TTC549 (cell line): ENCODE measurements at regions not wholly inside any gene's neighbourhood (a gene's known extent, or its start where the extent isn't known, plus 50 kb on each side); places are given as distances from the start of the nearest gene placed in this dataset.
"Not testable (repeated sequence)": the region's sequence is repeated elsewhere in the genome, so short reads cannot be mapped to it uniquely, and the experiment has no call there.

Experiments
- FAIRE-seq: peaks from 2 replicates; lab custom pipeline; 2012; peaks lifted over from hg19 to GRCh38; lab: Jason Lieb, UNC

DNA sequence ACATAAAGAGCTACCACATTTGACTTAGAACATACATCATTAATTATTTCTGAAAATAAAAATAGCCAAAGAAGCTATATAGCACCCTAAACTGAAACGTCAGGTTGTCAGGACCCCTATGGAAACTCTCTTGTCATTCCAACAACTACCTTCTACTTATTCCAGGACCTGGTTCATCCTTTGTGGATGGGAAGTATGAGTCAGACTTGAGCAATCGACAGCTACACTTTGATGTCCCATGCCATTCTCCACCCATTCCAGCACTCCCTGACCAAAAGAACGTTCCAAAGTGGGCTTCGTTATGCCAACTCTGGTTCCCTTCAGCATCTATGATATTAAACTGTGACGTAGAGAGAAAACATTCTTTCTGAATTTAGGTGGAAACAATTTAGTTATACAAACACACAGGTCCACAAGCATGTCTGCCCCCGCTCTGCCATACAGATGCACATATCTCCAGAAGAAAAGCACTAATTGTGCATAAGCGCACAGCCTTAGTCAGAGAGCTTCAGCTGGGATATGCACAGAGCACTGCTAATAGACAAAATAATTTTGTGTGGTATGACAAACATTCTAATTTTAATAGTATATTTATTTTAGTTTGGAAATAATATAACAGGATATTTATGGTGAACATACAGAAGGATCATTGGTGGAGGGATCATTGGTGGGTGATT, 723.1 kb upstream of the B3GALT2 start:
- no peak for FAIRE-seq

DNA sequence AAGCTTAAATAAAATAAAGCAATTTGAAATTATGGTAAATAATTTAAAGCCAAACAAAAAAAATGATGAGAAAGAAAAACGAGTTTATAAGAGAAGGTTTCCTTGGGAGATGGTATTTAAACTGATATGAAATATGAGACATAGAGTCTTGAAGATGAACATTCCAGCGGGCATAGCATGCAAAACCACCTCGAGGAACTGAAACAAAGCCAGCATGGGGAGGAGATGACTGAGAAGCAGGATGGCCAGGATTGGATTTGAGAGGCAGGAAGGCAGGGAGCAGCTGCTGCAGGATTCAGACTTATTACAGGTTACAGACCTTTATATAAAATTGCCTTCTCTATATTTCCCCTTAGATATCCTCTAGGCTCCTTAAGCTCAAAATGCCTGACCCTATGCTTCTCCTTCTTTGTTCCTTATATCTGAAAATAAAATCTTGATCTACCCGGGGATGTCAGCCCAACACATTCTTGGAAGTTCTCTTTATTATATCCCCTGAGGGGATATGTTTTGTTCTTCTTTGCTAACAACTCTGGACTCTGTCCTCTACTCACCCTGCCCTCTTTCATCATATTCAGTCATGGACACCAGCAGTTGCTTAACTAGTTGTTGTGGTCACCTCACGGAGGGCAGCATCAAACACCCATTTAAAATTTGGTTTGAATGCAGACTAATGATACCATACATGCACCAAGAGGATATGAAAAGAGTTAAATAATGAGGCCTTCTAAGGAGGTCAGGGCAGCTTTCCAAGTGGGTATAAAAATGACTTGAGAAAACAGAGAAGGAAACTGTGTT, 719.1 kb upstream of the B3GALT2 start:
- FAIRE-seq, result no peak

DNA sequence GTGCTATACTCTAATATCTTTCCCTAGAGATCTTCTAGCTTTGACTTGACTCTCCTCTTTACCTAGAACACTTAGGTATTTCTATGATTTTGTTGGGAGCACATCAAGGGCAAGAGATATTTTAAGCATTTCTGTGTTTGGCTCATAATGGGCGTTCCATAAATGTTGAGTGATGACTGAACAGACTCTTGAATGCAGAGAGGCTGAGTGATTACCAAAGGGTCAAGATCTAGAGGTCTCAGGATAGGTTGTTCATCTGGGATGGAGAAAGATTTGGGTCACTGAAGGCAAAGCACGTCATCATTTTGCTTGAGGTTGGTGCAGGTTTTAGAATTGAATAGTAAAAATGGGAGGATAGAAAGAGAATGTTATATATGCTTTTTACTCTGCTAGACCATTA, 705.4 kb upstream of the B3GALT2 start:
- FAIRE-seq, result no peak

DNA sequence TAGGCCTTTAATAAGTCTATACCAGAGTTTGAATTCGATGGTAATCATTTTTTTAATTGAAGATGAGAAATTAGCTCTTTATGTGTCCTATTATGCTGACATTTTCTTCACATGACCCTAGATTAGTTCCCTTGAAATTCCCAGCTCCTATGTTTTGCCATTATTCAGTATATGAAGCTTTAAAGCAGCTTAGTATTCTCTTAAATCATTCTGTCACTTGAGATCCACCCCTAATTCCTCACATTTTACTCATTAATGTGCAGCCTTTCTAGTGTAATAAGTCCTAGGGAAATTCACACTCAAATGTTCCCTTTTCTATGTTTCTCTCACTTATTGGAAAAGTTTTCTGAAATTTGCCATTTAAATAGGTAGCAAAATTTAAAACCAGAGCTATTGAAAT, 704.5 kb upstream of the B3GALT2 start:
- no peak for FAIRE-seq

DNA sequence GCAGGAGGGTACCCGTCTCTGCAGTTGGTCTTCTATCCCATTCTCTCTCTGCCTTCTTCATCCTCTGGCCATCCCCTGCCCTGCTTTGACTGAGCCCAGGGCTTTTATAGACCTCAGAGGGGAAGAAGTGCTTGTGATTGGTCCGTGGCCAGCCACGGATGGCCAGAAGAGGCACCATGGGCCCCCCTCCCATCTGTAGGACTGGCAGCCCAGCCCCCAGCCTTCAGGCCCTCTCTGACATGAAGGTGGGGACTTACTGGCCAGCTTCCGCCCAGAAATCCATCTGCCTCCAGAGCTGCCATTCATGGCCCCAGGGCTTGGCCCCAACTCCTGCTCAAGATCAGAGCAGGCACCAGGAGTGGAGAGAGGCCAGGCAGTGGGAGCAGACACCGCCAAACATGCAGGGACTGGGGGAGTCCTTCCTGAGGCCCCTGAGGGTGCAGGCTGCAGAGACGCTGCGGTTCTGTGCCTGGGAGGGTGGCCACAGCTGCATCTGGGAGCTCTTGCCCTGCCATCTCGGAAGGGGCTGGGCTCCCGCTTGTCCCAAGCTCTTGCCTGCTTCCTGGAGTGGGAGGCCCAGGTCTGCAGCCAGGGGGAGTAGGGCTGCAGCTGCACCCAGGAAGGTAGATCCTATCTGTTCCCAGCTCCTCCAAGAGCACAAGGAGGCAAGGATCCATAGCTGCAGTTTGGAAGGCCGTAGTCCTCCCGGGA, 698.6 kb upstream of the B3GALT2 start:
- FAIRE-seq, result no peak

DNA sequence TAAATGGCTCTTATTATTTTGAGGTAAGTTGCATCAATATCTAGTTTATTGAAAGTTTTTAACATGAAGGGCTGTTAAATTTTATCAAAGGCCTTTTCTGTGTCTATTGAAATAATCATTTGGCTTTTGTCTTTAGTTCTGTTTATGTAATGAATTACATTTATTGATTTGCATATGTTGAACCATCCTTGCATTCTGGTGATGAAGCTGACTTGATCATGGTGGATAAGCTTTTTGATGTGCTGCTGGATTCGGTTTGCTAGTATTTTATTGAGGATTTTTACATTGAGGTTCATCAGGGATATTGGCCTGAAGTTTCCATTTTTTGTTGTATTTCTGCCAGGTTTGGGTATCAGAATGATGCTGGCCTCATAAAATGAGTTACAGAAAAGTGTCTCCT, 691.5 kb upstream of the B3GALT2 start:
- FAIRE-seq, result not testable (repeated sequence)

DNA sequence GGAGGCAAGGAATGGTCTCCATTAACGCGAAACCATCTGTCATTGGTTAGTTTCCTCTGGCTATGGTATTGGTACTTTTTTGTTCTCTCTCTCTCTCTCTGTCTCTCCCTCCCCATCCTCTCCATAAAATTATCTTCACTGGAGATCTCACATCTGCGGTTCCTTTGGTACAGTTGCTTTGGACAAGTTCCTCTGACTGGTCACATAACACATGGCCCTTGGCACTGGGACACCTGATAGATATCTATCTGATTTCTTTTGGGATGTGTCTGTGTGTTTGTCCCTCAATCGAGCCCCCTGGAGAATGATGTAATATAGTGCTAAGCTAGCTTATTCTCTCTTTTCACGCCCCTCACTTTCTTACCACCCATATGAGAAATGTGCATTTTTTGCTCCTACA, 682.0 kb upstream of the B3GALT2 start:
- no peak for FAIRE-seq

DNA sequence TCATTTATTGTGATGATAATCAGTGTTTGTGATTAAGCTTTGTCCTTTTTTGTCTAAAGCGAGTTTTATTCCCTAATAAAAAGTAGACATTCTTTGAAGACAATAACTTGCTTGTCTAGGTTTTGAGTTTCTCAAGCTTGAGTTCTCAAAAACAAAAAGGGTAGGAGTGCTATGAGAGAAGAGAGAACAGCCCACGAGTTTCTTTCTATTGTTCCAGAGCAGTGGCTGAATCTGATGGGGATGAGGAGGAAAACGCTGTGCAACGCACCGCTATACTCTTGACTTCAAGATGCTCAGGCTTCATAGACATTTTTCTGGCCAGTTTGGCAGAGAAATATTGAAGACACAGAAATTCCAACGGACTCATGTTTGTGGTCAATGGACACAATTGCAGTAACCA, 669.8 kb upstream of the B3GALT2 start:
- FAIRE-seq, result no peak

DNA sequence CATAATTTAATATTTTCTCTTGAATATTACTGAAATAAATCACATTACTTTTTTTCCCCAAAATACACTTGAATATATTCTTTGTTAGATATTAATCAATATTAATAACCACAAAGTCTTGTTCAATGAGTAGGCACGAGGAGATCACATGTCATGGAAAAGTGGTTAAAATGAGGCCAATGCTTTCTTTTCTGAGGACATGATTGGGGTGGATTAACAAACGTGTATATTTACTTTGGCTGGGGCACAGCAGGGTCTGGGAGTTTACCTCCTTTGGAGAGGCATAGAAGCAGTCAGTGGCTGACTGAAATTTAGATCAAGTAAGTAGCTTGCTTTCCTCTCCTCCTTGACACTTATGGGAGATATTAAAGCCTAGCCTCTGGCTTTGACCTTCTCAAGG, 664.3 kb upstream of the B3GALT2 start:
- no peak for FAIRE-seq

DNA sequence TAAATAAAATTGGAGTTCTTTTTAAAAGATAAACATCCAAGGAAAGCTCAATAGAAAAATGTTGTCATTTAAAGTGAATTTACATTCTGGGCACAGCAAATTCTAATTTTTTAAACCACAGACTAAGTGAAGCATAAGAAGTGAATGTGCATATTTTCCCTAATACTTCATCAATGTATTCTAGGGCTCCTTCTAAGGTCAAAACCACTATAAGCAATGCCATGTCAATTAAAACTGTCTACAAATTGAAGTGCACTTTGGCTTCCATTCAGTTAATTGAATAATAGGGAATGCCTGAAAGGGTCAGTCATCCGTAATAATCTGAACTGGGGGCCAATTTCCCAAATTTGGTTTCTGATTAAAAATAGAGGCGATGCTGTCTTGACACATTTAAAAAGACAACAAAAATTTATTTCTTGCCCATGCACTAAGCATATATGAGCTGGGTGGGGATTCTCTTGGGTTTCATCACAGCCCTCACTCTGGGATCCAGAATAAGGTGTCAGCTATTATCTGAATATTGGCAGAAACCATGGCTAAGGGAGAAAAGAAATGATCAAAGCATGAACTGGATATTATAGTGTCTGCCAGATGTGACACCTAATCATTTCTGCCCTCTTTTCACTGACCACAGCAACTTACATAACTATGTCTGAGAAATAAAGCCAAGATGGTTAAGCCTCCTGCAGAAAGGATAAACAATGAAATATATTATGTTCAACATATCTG, 660.6 kb upstream of the B3GALT2 start:
- no peak for FAIRE-seq

DNA sequence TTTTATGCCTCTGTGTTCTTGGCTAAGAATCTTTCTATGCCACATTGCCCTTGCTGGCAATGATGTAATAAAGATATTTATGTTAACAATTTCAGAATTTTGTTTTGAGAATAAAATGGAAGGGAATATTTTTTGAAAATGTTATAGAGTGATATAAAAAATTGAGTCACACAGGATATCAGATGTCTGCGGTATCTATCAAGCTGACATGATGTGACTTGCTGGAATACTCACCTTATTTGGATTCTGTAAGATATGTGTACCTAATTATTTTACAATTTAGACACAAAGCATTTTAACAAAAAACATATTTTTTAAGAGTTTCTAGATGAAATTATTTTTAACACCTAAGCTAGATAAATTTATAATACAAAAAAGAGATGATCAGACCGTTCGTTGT, 660.0 kb upstream of the B3GALT2 start:
- FAIRE-seq, result peak; percentile 46

DNA sequence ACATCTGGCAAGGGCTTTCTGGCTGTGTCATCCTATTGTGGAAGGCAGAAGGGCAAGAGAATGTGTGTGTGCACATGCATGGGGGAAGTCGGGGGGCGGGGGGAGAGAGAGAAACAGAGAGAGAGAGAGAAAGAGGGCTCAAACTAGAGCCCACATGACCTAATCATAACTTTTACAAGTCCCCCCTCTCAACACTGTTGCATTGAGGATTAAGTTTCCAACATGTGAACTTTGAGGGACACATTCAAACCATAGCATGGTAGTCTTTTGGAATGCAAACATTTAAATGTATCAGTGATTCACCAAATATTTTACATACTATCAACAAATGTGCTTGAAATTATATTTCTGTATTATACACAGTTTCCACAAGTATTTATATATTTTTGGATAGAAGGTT, 655.4 kb upstream of the B3GALT2 start:
- FAIRE-seq, result no peak

DNA sequence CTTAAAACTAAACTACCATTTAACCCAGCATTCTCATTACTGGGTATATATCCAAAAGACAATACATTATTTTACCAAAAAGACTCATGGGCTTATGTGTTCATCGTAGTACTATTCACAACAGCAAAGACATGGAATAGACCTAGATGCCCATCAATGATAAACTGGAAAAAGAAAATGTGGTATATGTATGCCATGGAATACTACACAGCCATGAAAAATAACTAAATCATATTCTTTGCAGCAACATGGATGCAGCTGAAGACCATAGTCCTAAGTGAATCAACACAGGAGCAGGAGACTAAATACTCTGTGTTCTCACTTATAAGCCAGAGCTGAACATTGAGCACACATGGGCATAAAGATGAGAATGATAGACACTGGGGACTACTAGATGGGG, 645.1 kb upstream of the B3GALT2 start:
- FAIRE-seq, result no peak

DNA sequence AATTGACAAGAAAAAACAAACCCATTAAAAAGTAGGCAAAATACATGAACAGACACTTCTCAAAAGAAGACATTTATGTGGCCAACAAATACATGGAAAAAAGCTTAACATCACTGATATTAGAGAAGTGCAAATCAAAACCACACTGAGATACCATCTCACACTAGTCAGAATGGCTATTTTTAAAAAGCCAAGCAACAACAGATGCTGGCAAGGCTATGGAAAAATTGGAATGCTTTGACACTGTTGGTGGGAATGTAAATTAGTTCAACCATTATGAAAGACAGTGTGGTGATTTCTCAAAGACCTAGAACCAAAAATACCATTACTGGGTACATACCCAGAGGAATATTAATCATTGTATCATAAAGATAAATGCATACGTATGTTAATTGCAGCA, 641.1 kb upstream of the B3GALT2 start:
- no peak for FAIRE-seq

DNA sequence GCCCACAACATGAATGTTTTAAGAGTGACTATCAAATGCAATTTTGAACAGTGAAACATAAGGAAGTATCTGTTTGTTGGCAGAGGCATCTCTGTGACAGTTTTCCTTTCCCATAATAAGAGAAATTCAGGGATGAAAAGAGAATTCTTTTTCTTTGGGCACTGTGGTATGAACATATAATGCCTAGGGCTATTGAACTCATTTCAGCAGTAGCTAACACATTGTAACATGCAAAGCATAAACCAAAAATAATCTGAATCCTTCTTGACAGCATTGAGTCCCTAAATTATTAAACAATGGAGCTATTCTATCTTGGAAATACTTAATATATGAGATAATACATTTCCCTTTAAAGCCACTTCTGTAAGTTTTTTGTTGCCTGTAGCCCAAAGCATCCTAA, 633.0 kb upstream of the B3GALT2 start:
- no peak for FAIRE-seq

DNA sequence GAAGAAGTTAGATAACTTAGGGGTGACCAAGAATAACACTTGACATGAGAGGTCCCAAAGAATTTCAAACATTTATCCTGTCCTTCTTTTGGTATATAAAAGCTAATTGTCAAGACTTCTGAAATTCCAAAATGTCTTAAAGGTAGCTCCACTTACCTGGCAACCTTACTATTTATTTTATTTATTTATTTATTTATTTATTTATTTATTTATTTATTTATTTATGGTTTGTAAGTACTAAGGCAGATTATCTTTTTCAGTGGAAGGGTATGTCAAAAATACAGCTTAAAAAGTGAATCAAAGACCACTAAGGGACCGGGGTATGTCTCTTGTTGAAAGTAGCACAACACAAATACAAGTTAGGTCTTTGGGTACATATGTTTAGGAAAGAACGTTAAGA, 620.8 kb upstream of the B3GALT2 start:
- FAIRE-seq, result no peak

DNA sequence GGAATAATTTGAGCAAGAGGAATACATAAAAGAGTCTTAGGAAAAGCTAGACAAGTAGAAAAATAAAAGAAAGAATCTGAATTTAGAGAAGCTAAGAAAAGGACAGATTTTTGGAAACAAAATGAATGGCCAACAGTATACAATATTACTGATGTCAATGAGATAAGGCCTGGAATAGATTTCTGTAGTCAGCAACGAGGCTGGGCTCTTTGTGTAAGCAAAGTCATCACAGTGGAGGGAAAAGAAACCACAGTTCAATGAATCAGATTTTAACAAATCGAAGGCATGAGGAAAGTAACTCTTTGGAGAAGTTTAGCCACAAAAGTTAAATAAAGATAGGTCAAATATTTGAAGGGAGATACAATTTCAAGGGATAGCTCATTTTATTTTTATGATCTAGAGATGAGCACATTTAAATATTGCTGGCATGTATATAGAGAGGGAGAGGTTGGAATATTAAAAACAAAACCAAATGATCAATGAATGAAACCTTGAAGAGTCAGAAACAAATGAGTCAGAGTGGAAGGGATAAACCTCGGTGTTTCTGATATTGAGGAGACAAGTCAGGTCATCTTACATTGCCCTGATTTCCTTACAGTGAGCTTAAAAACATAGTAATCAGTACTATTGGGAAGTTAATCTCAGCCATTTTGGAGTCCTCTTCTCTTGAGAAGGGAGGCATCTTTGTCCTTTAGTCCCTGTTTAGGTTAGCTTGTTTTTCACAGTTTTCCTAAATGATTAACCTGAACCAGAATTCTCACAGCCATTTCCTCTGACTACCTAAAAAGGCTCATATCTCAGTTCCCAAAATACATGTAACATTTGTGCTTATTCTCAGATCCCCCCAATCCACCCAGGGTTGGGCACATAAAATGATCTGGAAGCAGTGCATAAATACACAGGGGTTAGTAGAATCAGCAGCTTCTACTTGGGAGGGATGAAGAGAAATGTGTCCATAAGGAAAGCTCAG, 620.0 kb upstream of the B3GALT2 start:
- FAIRE-seq, result no peak

DNA sequence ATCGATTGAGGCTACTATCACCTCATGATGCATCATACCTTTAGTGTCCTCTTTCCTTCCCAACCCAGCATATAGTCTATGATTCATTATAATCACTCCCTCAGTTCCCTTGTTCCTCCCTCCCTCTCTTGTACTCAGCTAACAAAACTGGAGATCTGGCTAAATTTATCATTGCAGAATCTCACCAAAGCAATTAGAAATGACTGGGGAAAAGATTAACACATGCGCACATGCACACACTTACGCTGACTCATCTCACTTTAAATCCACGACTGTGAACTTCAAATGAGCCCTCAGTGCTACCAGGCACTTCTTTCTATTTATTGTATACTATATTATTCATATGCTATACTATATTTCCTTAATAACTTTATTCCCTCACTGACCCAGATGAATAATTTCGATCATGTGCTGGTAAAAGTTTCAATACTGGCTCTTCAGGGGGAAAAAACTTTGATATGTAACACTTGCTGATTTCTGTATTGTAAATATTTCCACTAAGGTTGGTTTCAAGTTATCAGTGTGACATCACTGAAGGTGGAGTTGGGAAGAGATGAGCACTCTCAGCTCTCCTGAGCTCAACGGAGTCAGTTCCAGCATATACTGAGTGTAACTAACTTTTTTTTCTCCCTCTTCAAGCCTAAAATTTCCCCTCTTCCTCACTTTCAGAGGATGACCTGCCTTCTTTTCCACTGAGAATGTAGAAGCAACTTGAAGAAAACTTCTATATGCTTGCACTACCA, 613.7 kb upstream of the B3GALT2 start:
- no peak for FAIRE-seq

DNA sequence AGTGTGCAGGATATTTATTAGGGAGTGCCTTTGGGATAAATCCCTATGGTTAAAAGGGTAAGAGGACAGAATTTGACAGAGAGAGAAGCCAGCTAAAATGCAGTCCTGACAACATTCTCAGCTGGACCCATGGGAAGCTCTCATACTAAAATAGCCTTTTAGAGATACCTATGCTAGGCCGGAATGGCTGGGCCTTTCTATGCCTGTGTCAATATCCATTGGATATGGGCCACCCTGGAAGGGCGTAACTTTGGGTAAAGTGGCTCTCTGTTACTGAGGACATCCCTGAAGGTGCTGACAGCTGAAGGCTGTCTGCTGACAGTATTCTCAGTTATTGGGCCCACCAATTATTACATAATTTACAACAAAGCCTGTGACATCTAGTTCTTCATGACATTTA, 613.0 kb upstream of the B3GALT2 start:
- no peak for FAIRE-seq

DNA sequence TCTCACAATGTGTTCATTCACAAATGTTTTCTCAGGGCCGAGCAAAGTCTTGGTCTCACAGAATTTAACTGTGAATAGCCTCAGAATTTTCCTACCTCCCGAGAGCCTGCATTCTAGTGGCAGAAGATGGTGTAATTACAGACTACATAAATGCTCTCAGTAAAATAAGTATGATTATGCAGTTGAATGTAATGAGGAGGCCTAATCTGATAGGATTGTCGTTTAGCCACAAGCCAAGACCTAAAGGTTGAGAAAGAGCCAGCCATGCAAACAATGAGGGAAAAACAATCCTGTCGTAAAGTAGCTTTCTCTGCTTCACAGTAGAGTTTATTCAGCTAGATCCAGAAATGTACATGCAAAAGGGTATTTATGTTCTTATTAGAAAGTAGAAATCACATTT, 607.8 kb upstream of the B3GALT2 start:
- FAIRE-seq, result no peak

DNA sequence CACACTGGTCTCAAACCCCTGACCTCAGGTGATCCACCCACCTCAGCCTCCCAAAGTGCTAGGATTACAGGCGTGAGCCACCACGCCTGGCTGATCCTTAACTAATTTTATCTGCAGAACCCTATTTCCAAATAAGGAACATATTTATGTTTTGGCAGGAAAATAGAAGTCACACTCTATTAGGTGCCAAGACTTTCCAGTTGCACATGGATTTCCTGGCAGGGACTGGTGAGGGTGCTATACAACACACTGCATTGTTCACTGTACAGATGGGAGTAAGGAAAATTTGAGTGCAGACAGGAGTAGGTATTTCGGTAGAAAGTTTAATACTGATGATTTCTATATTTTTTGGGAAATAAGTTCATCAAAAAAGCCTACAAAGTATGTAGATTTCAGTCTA, 605.3 kb upstream of the B3GALT2 start:
- FAIRE-seq, result no peak
